ENCODE measurements at regions not wholly inside any gene's neighbourhood (a gene's known extent, or its start where the extent isn't known, plus 50 kb on each side); places are given as distances from the start of the nearest gene placed in this dataset.

DNA sequence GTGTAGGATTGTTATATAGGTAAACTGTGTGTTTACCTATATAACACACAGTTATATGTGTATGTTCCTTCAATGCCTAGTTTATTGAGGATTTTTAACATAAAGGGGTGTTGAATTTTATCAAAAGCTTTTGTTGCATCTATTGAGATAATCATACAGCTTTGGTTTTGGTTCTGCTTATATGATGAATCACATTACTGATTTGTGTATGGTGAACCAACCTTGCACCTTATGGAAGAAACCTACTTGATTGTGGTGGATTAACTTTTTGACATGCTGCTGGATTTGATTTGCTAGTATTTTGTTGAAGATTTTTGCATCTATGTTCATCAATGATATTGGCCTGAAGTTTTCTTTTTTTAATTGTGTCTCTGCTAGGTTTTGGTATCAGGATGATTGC is 194.9 kb downstream of the TMEM167A start:
- intact Hi-C loops (cut with micrococcal nuclease; ENCODE audit: unreplicated experiment) (loop anchor here (10.0 kb wide), 1 partner anchor 552 kb away; no protein-coding TSS in a partner anchor), in situ Hi-C loops (cut with MboI) (no loop called here)
- POLR2A ChIA-PET, result no interaction called here
- Histone ChIP-seq H2AFZ (ENCODE audit: control insufficient read depth, low read depth, low read length) (no peak overlapping the region), H3K27me3 (replicated peaks in 1 of 2; ENCODE audit: control insufficient read depth in 2 of 2, insufficient read depth in 2 of 2, low read length in 1 of 2) (no peaks in the 10 kb centered on the region), H3K27ac (ENCODE audit: control insufficient read depth, insufficient read depth) (no peak overlapping the region), H3K4me1 (ENCODE audit: control insufficient read depth, insufficient read depth, low read length) (no peaks in the 10 kb centered on the region; the same call in 1 of the 2 replicates), H4K20me1 (ENCODE audit: control insufficient read depth, insufficient read depth) (no peaks in the 10 kb centered on the region), H3K9ac (ENCODE audit: control insufficient read depth, insufficient read depth, low read length) (no peak overlapping the region), H3K79me2 (ENCODE audit: control insufficient read depth, insufficient read depth, low read length) (no peaks in the 10 kb centered on the region), H3K4me3 (no peak overlapping the region), H3K4me2 (ENCODE audit: control insufficient read depth, insufficient read depth) (peak overlapping the region; percentile 12; the same call in 1 of the 2 replicates), H3K36me3 (ENCODE audit: control insufficient read depth in 2 of 2, insufficient read depth in 2 of 2, low read length in 1 of 2) (no peaks in the 10 kb centered on the region), H3K9me3 (replicated peaks; ENCODE audit: control insufficient read depth, insufficient read depth, low read length) (peaks cover 3% of the 10 kb centered on the region; the same call in 2 of the 3 replicates)
- no peak for DNase-seq (ENCODE audit: low read depth, low spot score)
- SMC1A ChIA-PET (ENCODE audit: uncharacterized antibody, unreplicated experiment), result interaction anchor here (0.7 to 1.3 kb wide), 4 partner anchors 9 to 144 kb away, joined by 3 to 4 read pairs (median 4); no protein-coding TSS in a partner anchor
- RAD21 ChIA-PET (ENCODE audit: unreplicated experiment), result interaction anchor here (1.0 to 1.7 kb wide), 2 partner anchors 61 to 63 kb away, joined by 3 to 5 read pairs; no protein-coding TSS in a partner anchor
- TF ChIP-seq TCF7 (IDR thresholded peaks at IDR 0.05; ENCODE audit: borderline replicate concordance) (no peak), SREBF2 (IDR thresholded peaks at IDR 0.05; ENCODE audit: low read length) (no peak), MEF2B (IDR thresholded peaks at IDR 0.05; ENCODE audit: partially characterized antibody, poor library complexity, severe bottlenecking) (no peak), MEF2A (IDR thresholded peaks at IDR 0.05; ENCODE audit: insufficient read depth, low read depth, low read length) (no peak), MTA3 (IDR thresholded peaks at IDR 0.05; ENCODE audit: borderline replicate concordance, low read length) (no peak), HDAC6 (IDR thresholded peaks at IDR 0.05; ENCODE audit: unreplicated experiment) (no peak), SMAD5 (IDR thresholded peaks at IDR 0.05; ENCODE audit: low read depth) (no peak)
- TF ChIP-seq, protein P1, sequence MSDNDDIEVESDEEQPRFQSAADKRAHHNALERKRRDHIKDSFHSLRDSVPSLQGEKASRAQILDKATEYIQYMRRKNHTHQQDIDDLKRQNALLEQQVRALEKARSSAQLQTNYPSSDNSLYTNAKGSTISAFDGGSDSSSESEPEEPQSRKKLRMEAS (IDR thresholded peaks at IDR 0.05; ENCODE audit: low read depth, low read length), result no peak
- TF ChIP-seq, protein P2, sequence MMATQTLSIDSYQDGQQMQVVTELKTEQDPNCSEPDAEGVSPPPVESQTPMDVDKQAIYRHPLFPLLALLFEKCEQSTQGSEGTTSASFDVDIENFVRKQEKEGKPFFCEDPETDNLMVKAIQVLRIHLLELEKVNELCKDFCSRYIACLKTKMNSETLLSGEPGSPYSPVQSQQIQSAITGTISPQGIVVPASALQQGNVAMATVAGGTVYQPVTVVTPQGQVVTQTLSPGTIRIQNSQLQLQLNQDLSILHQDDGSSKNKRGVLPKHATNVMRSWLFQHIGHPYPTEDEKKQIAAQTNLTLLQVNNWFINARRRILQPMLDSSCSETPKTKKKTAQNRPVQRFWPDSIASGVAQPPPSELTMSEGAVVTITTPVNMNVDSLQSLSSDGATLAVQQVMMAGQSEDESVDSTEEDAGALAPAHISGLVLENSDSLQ (IDR thresholded peaks at IDR 0.05), result no peak
- TF ChIP-seq, protein P3, sequence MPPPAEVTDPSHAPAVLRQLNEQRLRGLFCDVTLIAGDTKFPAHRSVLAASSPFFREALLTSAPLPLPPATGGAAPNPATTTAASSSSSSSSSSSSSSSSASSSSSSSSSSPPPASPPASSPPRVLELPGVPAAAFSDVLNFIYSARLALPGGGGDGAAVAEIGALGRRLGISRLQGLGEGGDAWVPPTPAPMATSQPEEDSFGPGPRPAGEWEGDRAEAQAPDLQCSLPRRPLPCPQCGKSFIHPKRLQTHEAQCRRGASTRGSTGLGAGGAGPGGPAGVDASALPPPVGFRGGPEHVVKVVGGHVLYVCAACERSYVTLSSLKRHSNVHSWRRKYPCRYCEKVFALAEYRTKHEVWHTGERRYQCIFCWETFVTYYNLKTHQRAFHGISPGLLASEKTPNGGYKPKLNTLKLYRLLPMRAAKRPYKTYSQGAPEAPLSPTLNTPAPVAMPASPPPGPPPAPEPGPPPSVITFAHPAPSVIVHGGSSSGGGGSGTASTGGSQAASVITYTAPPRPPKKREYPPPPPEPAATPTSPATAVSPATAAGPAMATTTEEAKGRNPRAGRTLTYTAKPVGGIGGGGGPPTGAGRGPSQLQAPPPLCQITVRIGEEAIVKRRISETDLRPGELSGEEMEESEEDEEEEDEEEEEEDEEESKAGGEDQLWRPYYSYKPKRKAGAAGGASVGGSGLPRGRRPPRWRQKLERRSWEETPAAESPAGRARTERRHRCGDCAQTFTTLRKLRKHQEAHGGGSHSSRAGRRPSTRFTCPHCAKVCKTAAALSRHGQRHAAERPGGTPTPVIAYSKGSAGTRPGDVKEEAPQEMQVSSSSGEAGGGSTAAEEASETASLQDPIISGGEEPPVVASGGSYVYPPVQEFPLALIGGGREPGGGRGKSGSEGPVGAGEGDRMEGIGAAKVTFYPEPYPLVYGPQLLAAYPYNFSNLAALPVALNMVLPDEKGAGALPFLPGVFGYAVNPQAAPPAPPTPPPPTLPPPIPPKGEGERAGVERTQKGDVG (CRISPR knock-in tag; IDR thresholded peaks at IDR 0.05), result no peak
- BruUV-seq (replicated peaks), result no TSS peak
- no peak for FAIRE-seq
- peak; percentile 10; the same call in 1 of the 3 replicates for ATAC-seq
- CTCF ChIA-PET, result interaction anchor here (0.6 to 1.5 kb wide), 2 partner anchors 196 to 550 kb away, joined by 3 read pairs; no protein-coding TSS in a partner anchor

Data from GM12878 (cell line).